Esophagus squamous epithelium (tissue), 4 donors: ENCODE measurements at regions not wholly inside any gene's neighbourhood (a gene's known extent, or its start where the extent isn't known, plus 50 kb on each side); places are given as distances from the start of the nearest gene placed in this dataset.

ENCODE experiments used
- CTCF ChIP-seq, 6 experiments: fragments of 450-650 bp in 4 of 6; fragments of 200-600 bp in 2 of 6; sonication (generic) in 2 of 6; IDR thresholded peaks; one replicate each; pipeline ENCODE4 v1.5.1; 2016 to 2019; ENCODE audit warnings: antibody characterized with exemption in 6 of 6, mild to moderate bottlenecking in 4 of 6, moderate library complexity in 4 of 6
- POLR2A ChIP-seq, 4 donors: fragments of 450-650 bp; IDR thresholded peaks; one replicate each; pipeline ENCODE4 v1.6.1; 2017; ENCODE audit warnings: antibody characterized with exemption in 4 of 4, mild to moderate bottlenecking in 4 of 4, moderate library complexity in 3 of 4

- TF ChIP-seq POLR2A (IDR thresholded peaks at IDR 0.05) (no peak), CTCF (IDR thresholded peaks at IDR 0.05) (no peak)
Measured at GRCh38 chr4:1488831-1489638, 82.8 kb upstream of the NKX1-1 start.
